Motor neuron (in vitro differentiated cells): ENCODE measurements at regions not wholly inside any gene's neighbourhood (a gene's known extent, or its start where the extent isn't known, plus 50 kb on each side); places are given as distances from the start of the nearest gene placed in this dataset.

ENCODE experiments used
- ATAC-seq, 8 experiments: fragments of 200-7000 bp; cut with Tn5 transposase; replicated peaks in 6 of 8; 2 replicates each; pipeline ENCODE4 v1.8.0; 2021; ENCODE audit warnings: mild to moderate bottlenecking in 8 of 8, moderate library complexity in 8 of 8
- H3K27ac ChIP-seq, 2 donors: fragments of 250-450 bp; sonication (Bioruptor Pico); 2 replicates each; pipeline ENCODE4 v1.9.0; 2021; ENCODE audit warnings: antibody characterized with exemption in 2 of 2, mild to moderate bottlenecking in 2 of 2, moderate library complexity in 1 of 2
- H3K4me1 ChIP-seq, 2 donors: fragments of 250-450 bp; sonication (Bioruptor Pico); replicated peaks in 1 of 2; 2 replicates each; pipeline ENCODE4 v1.6.1; 2021; ENCODE audit warnings: antibody characterized with exemption in 2 of 2, mild to moderate bottlenecking in 2 of 2, moderate library complexity in 1 of 2
- H3K4me3 ChIP-seq, 5 donors: fragments of 250-450 bp; sonication (Bioruptor Pico); 2 replicates each; pipeline ENCODE4 v1.9.0; 2021; ENCODE audit warnings: antibody characterized with exemption in 5 of 5, mild to moderate bottlenecking in 5 of 5, moderate library complexity in 4 of 5
- WGBS, 10 experiments: fragments of 450-650 bp; shearing (Covaris generic); methylation state at CpG; one replicate each; pipeline ENCODE4 v1.0.0; 2022; 5-methylcytosine and 5-hydroxymethylcytosine counted together
- in situ Hi-C, 9 experiments: fragments of 400-800 bp; cut with MboI; loops; one replicate each; pipeline ENCODE4 v1.15.0; 2021; ENCODE audit warnings: low sequenced_read_pairs in 9 of 9, low pct_unique_long_range_greater_than_20kb in 2 of 9; ENCODE audit not compliant: unreplicated experiment in 9 of 9

- Histone ChIP-seq H3K4me3 (no peak overlapping the region), H3K4me1 (peaks cover 7 to 9% of the 10 kb centered on the region in 2 donors), H3K27ac (no peak overlapping the region)
- 0 to 100% (median 67%) methylated on average over 1 to 2 of the region's 2 CpGs; no CpG with 5 or more reads in 4 of the 10 experiments for WGBS, 10 experiments
- peak in 1 of 8 experiments; percentile 28 for ATAC-seq
- in situ Hi-C loops: no loop called here
Observed at GRCh38 chr14:28709571-28710305, 56.8 kb upstream of the FOXG1 start.
